ENCODE measurements at regions not wholly inside any gene's neighbourhood (a gene's known extent, or its start where the extent isn't known, plus 50 kb on each side); places are given as distances from the start of the nearest gene placed in this dataset.

DNA sequence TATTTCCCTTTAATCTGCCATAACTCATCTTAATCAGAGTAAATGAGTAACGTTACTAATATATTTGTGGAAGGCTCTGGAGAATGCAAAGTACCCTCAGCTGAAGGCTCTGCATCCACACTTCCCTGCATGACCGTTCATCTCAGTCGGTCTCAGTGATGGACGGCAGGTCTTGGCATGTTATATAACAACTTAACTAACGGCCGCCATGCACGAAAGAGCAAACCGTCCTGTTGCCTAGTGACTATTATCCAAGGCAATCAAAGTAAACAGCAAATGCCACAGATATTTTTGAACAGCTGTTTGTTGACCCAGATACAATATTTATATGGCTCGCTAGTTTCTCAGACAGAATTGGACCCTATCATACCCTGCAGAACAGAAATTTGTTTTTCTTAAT lies 194.9 kb upstream of the SMLR1 start:
- CTCF ChIA-PET = no interaction called here
- TF ChIP-seq, protein P1, sequence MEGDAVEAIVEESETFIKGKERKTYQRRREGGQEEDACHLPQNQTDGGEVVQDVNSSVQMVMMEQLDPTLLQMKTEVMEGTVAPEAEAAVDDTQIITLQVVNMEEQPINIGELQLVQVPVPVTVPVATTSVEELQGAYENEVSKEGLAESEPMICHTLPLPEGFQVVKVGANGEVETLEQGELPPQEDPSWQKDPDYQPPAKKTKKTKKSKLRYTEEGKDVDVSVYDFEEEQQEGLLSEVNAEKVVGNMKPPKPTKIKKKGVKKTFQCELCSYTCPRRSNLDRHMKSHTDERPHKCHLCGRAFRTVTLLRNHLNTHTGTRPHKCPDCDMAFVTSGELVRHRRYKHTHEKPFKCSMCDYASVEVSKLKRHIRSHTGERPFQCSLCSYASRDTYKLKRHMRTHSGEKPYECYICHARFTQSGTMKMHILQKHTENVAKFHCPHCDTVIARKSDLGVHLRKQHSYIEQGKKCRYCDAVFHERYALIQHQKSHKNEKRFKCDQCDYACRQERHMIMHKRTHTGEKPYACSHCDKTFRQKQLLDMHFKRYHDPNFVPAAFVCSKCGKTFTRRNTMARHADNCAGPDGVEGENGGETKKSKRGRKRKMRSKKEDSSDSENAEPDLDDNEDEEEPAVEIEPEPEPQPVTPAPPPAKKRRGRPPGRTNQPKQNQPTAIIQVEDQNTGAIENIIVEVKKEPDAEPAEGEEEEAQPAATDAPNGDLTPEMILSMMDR (conservative IDR thresholded peaks at IDR 0.05; ENCODE audit: low read depth, low read length) = no peak
- TF ChIP-seq EZH2 (IDR thresholded peaks at IDR 0.05; ENCODE audit: low read length, unreplicated experiment) = no peak
- no peak for TF ChIP-seq EZH2phosphoT487 (IDR thresholded peaks at IDR 0.05; ENCODE audit: borderline replicate concordance, low read length)
- H4K20me1 ChIP-seq (ENCODE audit: low read length) = no peaks in the 10 kb centered on the region

DNA sequence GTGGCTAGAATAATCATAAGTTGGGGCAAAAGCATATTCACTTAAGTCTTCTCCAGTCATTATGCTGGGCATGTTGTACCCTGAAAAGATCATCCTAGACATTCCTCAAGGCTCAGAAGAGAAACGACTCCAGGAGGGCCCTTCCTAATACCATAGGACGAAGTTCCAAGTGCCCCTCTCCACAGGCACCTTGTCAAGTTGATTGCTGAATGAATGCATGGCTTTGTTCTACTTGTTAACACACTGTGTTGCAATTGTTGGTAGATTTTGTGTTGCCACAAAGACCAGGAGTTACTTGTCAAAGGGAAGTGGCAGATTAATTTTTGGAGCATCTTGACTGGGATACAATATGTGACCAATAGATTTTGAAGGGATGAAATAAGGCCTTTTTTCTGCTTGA lies 194.3 kb upstream of the SMLR1 start:
- Histone ChIP-seq H3K27me3 (ENCODE audit: low read length) (no peaks in the 10 kb centered on the region), H3K9me3 (ENCODE audit: low read length) (no peaks in the 10 kb centered on the region), H3K36me3 (ENCODE audit: low read depth, low read length) (no peaks in the 10 kb centered on the region), H3K9ac (ENCODE audit: low read length) (no peak overlapping the region), H2AFZ (ENCODE audit: low read length) (no peak overlapping the region), H3K4me3 (ENCODE audit: low read length) (no peak overlapping the region), H3F3A (ENCODE audit: low read length, unreplicated experiment) (no peaks in the 10 kb centered on the region), H3K79me2 (ENCODE audit: low read length) (no peaks in the 10 kb centered on the region), H4K20me1 (ENCODE audit: low read length) (no peaks in the 10 kb centered on the region), H3K27ac (ENCODE audit: low read length) (no peak overlapping the region), H3K9me2 (replicated peaks; ENCODE audit: low read length) (no peaks in the 10 kb centered on the region), H3K4me1 (ENCODE audit: insufficient read depth, low read length) (no peaks in the 10 kb centered on the region), H3K4me2 (ENCODE audit: low read length) (no peak overlapping the region)
- POLR2A ChIA-PET (ENCODE audit: unreplicated experiment) = no interaction called here
- intact Hi-C loops (cut with micrococcal nuclease) = no loop called here
- BruUV-seq (replicated peaks) = no TSS peak
- CTCF ChIA-PET = no interaction called here
- ATAC-seq = no peak
- DNase-seq = no peak
- TF ChIP-seq EZH2 (IDR thresholded peaks at IDR 0.05; ENCODE audit: low read length, unreplicated experiment) = no peak
- no peak for TF ChIP-seq EZH2phosphoT487 (IDR thresholded peaks at IDR 0.05; ENCODE audit: borderline replicate concordance, low read length)
- TF ChIP-seq, protein P1 (conservative IDR thresholded peaks at IDR 0.05; ENCODE audit: low read depth, low read length) = no peak

More for the DNA sequence above, 194.9 kb upstream of the SMLR1 start:
- intact Hi-C loops (cut with micrococcal nuclease) = no loop called here
- Histone ChIP-seq H3K27ac (ENCODE audit: low read length) (no peak overlapping the region), H3K9ac (ENCODE audit: low read length) (no peak overlapping the region), H3F3A (ENCODE audit: low read length, unreplicated experiment) (no peaks in the 10 kb centered on the region), H3K79me2 (ENCODE audit: low read length) (no peaks in the 10 kb centered on the region), H3K27me3 (ENCODE audit: low read length) (no peaks in the 10 kb centered on the region), H3K4me3 (ENCODE audit: low read length) (no peak overlapping the region), H3K4me2 (ENCODE audit: low read length) (no peak overlapping the region), H3K36me3 (ENCODE audit: low read depth, low read length) (no peaks in the 10 kb centered on the region), H2AFZ (ENCODE audit: low read length) (no peak overlapping the region), H3K4me1 (ENCODE audit: insufficient read depth, low read length) (no peaks in the 10 kb centered on the region), H3K9me3 (ENCODE audit: low read length) (no peaks in the 10 kb centered on the region), H3K9me2 (replicated peaks; ENCODE audit: low read length) (no peaks in the 10 kb centered on the region)
- DNase-seq (no peak), ATAC-seq (no peak)
- no TSS peak for BruUV-seq (replicated peaks)
- POLR2A ChIA-PET (ENCODE audit: unreplicated experiment) = no interaction called here

DNA sequence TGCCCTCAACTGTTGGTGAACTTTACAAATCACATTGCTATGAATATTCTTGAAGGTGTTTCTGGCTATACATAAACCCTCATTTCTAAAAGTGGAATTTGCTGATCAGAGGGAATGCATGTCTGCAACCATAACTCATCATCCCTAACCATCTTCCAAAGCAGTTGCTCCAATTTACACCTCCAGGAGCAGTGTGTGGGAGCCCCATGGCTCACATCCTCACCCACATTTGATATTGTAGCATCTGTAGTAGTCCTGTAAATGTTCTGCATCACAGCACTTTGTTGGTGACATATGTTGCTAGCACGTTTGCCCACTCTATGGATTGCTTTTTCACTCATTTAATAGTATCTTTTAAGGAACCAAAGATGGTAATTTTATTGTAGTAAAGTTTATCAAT lies 183.8 kb upstream of the SMLR1 start:
- CTCF ChIA-PET = no interaction called here
- Histone ChIP-seq H3K4me2 (ENCODE audit: low read length) (no peak overlapping the region), H3K79me2 (ENCODE audit: low read length) (no peaks in the 10 kb centered on the region), H3K9ac (ENCODE audit: low read length) (no peak overlapping the region), H3F3A (ENCODE audit: low read length, unreplicated experiment) (no peaks in the 10 kb centered on the region), H3K4me3 (ENCODE audit: low read length) (no peak overlapping the region), H3K27me3 (ENCODE audit: low read length) (no peaks in the 10 kb centered on the region), H3K36me3 (ENCODE audit: low read depth, low read length) (no peaks in the 10 kb centered on the region), H3K4me1 (ENCODE audit: insufficient read depth, low read length) (no peaks in the 10 kb centered on the region), H3K9me3 (ENCODE audit: low read length) (no peaks in the 10 kb centered on the region), H3K27ac (ENCODE audit: low read length) (no peak overlapping the region), H3K9me2 (replicated peaks; ENCODE audit: low read length) (no peaks in the 10 kb centered on the region), H2AFZ (ENCODE audit: low read length) (no peak overlapping the region), H4K20me1 (ENCODE audit: low read length) (no peaks in the 10 kb centered on the region)
- intact Hi-C loops (cut with micrococcal nuclease) = no loop called here
- DNase-seq (no peak), ATAC-seq (no peak)
- no TSS peak for BruUV-seq (replicated peaks)
- TF ChIP-seq EZH2phosphoT487 (IDR thresholded peaks at IDR 0.05; ENCODE audit: borderline replicate concordance, low read length) (no peak), EZH2 (IDR thresholded peaks at IDR 0.05; ENCODE audit: low read length, unreplicated experiment) (no peak)
- TF ChIP-seq, protein P1 (conservative IDR thresholded peaks at IDR 0.05; ENCODE audit: low read depth, low read length) = no peak
- POLR2A ChIA-PET (ENCODE audit: unreplicated experiment) = no interaction called here

Measured in PC-3 (cell line).